ENCODE measurements at regions not wholly inside any gene's neighbourhood (a gene's known extent, or its start where the extent isn't known, plus 50 kb on each side); places are given as distances from the start of the nearest gene placed in this dataset.

DNA sequence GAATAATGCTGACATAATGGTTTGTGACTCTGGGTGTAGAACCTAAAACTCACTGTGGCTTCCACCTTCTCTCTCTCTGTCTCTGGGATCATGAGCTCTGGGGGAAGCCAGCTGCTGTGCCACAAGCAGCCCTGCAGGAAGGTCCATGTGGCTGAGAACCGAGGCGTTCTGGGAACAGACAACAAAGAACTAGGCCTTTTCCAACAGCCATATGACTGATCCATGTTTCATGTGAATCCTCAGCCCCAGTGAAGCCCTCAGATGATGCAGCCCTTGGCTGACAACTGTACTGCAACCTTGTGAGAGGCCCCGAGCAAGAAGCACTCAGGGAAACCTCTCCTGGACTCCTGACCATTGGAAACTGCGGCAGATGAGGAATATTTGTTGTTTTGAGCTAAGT lies 56.6 kb downstream of the HLA-G start:
- Mint-ChIP-seq H3K27me3 (peaks cover 9% of the 10 kb centered on the region), H3K9me3 (peaks cover 4% of the 10 kb centered on the region), H3K27ac (no peak overlapping the region), H3K4me3 (no peak overlapping the region), H3K4me1 (peaks cover 7% of the 10 kb centered on the region), H3K36me3 (peaks cover 8% of the 10 kb centered on the region)
- POLR2A ChIA-PET, result no interaction called here
- DNase-seq (no peak), ATAC-seq (ENCODE audit: low read depth) (no peak)

DNA sequence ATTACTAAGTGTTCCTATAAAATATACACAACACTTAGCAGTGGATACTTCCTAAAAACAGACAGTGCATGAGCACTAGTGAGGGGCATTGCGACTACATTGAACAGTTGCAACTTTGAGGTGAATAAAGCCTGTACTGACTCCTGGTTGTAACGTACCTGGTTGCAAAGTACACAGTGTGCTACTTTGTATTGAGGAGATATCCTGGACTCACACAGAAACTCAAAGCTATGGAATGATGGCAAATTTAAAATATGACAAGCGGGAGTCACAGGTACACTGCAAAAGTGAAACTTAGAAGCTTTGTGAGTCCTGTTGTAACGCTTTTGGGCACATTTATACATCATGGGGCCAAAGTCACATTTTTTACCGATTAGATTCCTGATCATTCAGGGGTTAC lies 55.6 kb upstream of the HLA-A start:
- peaks cover 7% of the 10 kb centered on the region for H3K4me1 Mint-ChIP-seq
- peaks cover 7% of the 10 kb centered on the region for H3K27me3 Mint-ChIP-seq
- H3K36me3 Mint-ChIP-seq, result peaks cover 8% of the 10 kb centered on the region
- DNase-seq, result no peak
- ATAC-seq (ENCODE audit: low read depth), result no peak
- peak overlapping the region; percentile 40 for H3K4me3 Mint-ChIP-seq
- peaks cover 4% of the 10 kb centered on the region for H3K9me3 Mint-ChIP-seq
- POLR2A ChIA-PET, result no interaction called here
- no peak overlapping the region for H3K27ac Mint-ChIP-seq

DNA sequence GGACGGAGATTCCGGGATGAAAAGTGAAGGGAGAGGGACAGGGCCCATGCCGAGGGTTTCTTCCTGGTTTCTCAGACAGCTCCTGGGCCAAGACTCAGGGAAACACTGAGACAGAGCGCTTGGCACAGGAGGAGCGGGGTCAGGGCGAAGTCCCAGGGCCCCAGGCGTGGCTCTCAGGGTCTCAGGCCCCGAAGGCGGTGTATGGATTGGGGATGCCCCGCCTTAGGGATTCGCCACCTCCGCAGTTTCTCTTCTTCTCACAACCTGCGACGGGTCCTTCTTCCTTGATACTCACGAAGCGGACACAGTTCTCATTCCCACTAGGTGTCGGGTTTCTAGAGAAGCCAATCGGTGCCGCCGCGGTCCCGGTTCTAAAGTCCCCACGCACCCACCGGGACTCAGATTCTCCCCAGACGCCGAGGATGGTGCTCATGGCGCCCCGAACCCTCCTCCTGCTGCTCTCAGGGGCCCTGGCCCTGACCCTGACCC lies 55.0 kb upstream of the HLA-A start:
- DNase-seq (peak; percentile 34), ATAC-seq (ENCODE audit: low read depth) (peak; percentile 29)
- Mint-ChIP-seq H3K4me1 (peaks cover 7% of the 10 kb centered on the region), H3K27me3 (peaks cover 6% of the 10 kb centered on the region), H3K9me3 (peaks cover 4% of the 10 kb centered on the region), H3K36me3 (peaks cover 8% of the 10 kb centered on the region), H3K27ac (peak overlapping the region; percentile 45), H3K4me3 (peak overlapping the region; percentile 84)
- POLR2A ChIA-PET, result interaction anchor here (0.6 kb wide), 1 partner anchor 80 kb away, joined by 4 read pairs; no protein-coding TSS in a partner anchor

DNA sequence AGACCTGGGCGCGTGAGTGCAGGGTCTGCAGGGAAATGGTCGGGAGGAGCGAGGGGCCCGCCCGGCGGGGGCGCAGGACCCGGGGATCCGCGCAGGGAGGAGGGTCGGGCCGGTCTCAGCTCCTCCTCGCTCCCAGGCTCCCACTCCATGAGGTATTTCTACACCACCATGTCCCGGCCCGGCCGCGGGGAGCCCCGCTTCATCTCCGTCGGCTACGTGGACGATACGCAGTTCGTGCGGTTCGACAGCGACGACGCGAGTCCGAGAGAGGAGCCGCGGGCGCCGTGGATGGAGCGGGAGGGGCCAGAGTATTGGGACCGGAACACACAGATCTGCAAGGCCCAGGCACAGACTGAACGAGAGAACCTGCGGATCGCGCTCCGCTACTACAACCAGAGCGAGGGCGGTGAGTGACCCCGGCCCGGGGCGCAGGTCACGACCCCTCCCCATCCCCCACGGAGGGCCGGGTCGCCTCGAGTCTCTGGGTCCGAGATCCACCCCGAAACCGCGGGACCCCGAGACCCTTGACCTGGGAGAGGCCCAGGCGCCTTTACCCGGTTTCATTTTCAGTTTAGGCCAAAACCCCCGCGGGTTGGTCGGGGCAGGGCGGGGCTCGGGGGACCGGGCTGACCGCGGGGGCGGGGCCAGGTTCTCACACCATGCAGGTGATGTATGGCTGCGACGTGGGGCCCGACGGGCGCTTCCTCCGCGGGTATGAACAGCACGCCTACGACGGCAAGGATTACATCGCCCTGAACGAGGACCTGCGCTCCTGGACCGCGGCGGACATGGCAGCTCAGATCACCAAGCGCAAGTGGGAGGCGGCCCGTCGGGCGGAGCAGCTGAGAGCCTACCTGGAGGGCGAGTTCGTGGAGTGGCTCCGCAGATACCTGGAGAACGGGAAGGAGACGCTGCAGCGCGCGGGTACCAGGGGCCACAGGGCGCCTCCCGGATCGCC lies 54.2 kb upstream of the HLA-A start:
- Mint-ChIP-seq H3K36me3 (peaks cover 5% of the 10 kb centered on the region), H3K27ac (peak overlapping the region; percentile 85), H3K27me3 (peaks cover 3% of the 10 kb centered on the region), H3K4me3 (peak overlapping the region; percentile 84), H3K9me3 (peaks cover 3% of the 10 kb centered on the region), H3K4me1 (peaks cover 7% of the 10 kb centered on the region)
- DNase-seq, result peak; percentile 81
- ATAC-seq (ENCODE audit: low read depth), result peak; percentile 93
- POLR2A ChIA-PET, result no interaction called here
